ENCODE measurements at regions not wholly inside any gene's neighbourhood (a gene's known extent, or its start where the extent isn't known, plus 50 kb on each side); places are given as distances from the start of the nearest gene placed in this dataset.
A peak's percentile ranks its signal among the peaks of the same experiment; 100 is the strongest.

DNA sequence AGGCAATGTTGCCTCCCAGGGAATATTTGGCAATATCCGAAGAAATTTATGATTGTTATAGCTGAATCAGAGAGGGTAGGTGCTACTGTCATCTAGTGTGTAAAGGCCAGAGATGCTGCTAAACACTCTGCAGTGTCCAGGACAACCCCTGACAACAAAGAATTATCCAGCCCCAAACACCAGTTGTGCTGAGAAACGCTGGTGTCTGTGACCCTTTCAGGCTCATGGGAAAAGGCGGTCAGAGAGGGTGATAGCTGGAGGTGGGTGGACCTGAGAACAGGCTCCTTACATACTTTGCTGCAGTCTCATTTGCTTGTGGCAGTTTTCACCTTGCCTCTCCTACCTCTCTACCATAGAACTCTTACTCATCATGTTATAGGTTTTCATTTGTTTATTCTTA lies 295.3 kb upstream of the DMRT1 start:
- H4K91ac ChIP-seq (replicated peaks; ENCODE audit: insufficient read length, low read length), result no peak overlapping the region
- H4K5ac ChIP-seq (ENCODE audit: insufficient read length, low read depth, low read length), result no peak overlapping the region
- peaks cover 2 to 5% of the 10 kb centered on the region in 2 experiments for H4K20me1 ChIP-seq (replicated peaks in 1 of 2; ENCODE audit: control insufficient read depth in 1 of 2, insufficient read depth in 2 of 2, low read length in 2 of 2)
- ChIA-PET CTCF (ENCODE audit: partially characterized antibody) (interaction anchor here (1.1 to 2.1 kb wide), 7 partner anchors 8 to 199 kb away, joined by 3 to 7 read pairs (median 3); no protein-coding TSS in a partner anchor), POLR2A (ENCODE audit: partially characterized antibody) (interaction anchor here (1.4 kb wide), 1 partner anchor 8 kb away, joined by 3 read pairs; no protein-coding TSS in a partner anchor)
- no peak overlapping the region for H3K27ac ChIP-seq (ENCODE audit: low read depth, low read length)
- no peak overlapping the region for H2AFZ ChIP-seq (ENCODE audit: low read length)
- H3K9me3 ChIP-seq (ENCODE audit: insufficient read depth in 2 of 2, low read depth in 1 of 2, low read length in 1 of 2), result no peaks in the 10 kb centered on the region
- H3K27me3 ChIP-seq (replicated peaks in 1 of 4; ENCODE audit: control insufficient read depth in 3 of 4, extremely low read depth in 1 of 4, insufficient read depth in 3 of 4, low read length in 3 of 4), result no peaks in the 10 kb centered on the region
- H3K23me2 ChIP-seq (ENCODE audit: low read depth, low read length), result no peaks in the 10 kb centered on the region
- no peak overlapping the region for H2BK15ac ChIP-seq (ENCODE audit: low read length)
- H2AK5ac ChIP-seq (ENCODE audit: low read depth, low read length), result peak overlapping the region; percentile 19; the same call in 1 of the 2 replicates
- no peak overlapping the region for H3K4ac ChIP-seq (replicated peaks; ENCODE audit: insufficient read length, low read depth, low read length)
- H3K4me3 ChIP-seq (ENCODE audit: extremely low read depth in 1 of 4, insufficient read depth in 2 of 4, low read depth in 3 of 4, low read length in 4 of 4), result no peak overlapping the region
- FAIRE-seq (no peak), DNase-seq (ENCODE audit: low read depth in 1 of 2, low spot score in 2 of 2) (no peak)
- peak overlapping the region in 1 of 2 experiments; percentile 35; a peak in 1 of 4 replicates for H3K4me2 ChIP-seq (ENCODE audit: insufficient read depth in 1 of 2, low read depth in 2 of 2, low read length in 2 of 2)
- no peak overlapping the region for H2BK120ac ChIP-seq (replicated peaks; ENCODE audit: low read depth, low read length)
- H3K56ac ChIP-seq (replicated peaks; ENCODE audit: insufficient read length, low read depth, low read length), result no peak overlapping the region
- H3K9ac ChIP-seq (replicated peaks in 1 of 4; ENCODE audit: extremely low read depth in 1 of 4, low read depth in 3 of 4, low read length in 3 of 4), result no peak overlapping the region
- no peak overlapping the region for H2BK12ac ChIP-seq (ENCODE audit: low read depth, low read length)
- H2BK20ac ChIP-seq (ENCODE audit: low read length), result no peak overlapping the region
- H3K14ac ChIP-seq (ENCODE audit: insufficient read length), result no peak overlapping the region
- H3K23ac ChIP-seq (ENCODE audit: insufficient read length), result no peak overlapping the region
- TF ChIP-seq RXRA (IDR thresholded peaks at IDR 0.05; ENCODE audit: insufficient read depth, low read depth, low read length) (no peak), BCL11A (IDR thresholded peaks at IDR 0.05; ENCODE audit: low read depth in 2 of 2, low read length in 2 of 2) (no peak), SP2 (IDR thresholded peaks at IDR 0.05; ENCODE audit: low read length) (no peak), SP4 (IDR thresholded peaks at IDR 0.05; ENCODE audit: low read length) (no peak)
- WGBS, 2 experiments (ENCODE audit: extremely low coverage in 1 of 2, insufficient coverage in 1 of 2, insufficient read length in 1 of 2, insufficient replicate concordance in 2 of 2, low coverage in 1 of 2, low lambda C conversion rate in 2 of 2, missing lambda C conversion rate in 1 of 2), result 72% methylated on average over 3 of the region's 3 CpGs; no CpG with 5 or more reads in 1 of the 2 experiments
- no peak overlapping the region for H4K8ac ChIP-seq (ENCODE audit: extremely low read depth, insufficient read depth, low read length)
- H3K18ac ChIP-seq (ENCODE audit: extremely low read depth, low read length), result no peak overlapping the region; the same call in 1 of the 2 replicates
- peaks cover 0 to 5% (median 0%) of the 10 kb centered on the region in 4 experiments; a peak in 2 of 8 replicates for H3K36me3 ChIP-seq (ENCODE audit: control insufficient read depth in 2 of 4, insufficient read depth in 4 of 4, low read length in 3 of 4)
- H3K79me1 ChIP-seq (ENCODE audit: low read depth, low read length), result peaks cover 8% of the 10 kb centered on the region
- no peak overlapping the region for H2BK5ac ChIP-seq (ENCODE audit: low read depth, low read length)
- peaks cover 0 to 18% of the 10 kb centered on the region in 2 experiments; a peak in 2 of 4 replicates for H3K79me2 ChIP-seq (ENCODE audit: control insufficient read depth in 1 of 2, insufficient read depth in 2 of 2, low read length in 2 of 2)
- peaks cover 0 to 9% (median 4%) of the 10 kb centered on the region in 4 experiments; a peak in 1 of 7 replicates for H3K4me1 ChIP-seq (replicated peaks in 1 of 4; ENCODE audit: control insufficient read depth in 3 of 4, insufficient read depth in 4 of 4, low read length in 3 of 4)

Data from H1 (cell line).